H1 (cell line): ENCODE measurements at regions not wholly inside any gene's neighbourhood (a gene's known extent, or its start where the extent isn't known, plus 50 kb on each side); places are given as distances from the start of the nearest gene placed in this dataset.
A peak's percentile ranks its signal among the peaks of the same experiment; 100 is the strongest.

ENCODE experiments used
- CTCF ChIA-PET: fragments of 300-600 bp; sonication (Branson Sonifier 250); formaldehyde crosslinking; loops from one replicate; lab custom pipeline; 2021; ENCODE audit not compliant: partially characterized antibody; lab: Charles Lee
- POLR2A ChIA-PET: fragments of 300-600 bp; sonication (Branson Sonifier 250); formaldehyde crosslinking; loops from one replicate; lab custom pipeline; 2021; ENCODE audit warnings: inconsistent platforms; ENCODE audit not compliant: partially characterized antibody; lab: Charles Lee
- DNase-seq, 2 experiments: peaks; one replicate each; pipeline versions ENCODE4 v3.0.0 to v3.0.0-alpha.2; 2010 to 2022; ENCODE audit warnings: low spot score in 2 of 2, low read depth in 1 of 2, mixed read lengths in 1 of 2
- FAIRE-seq: peaks from 2 replicates; lab custom pipeline; 2011; peaks lifted over from hg19 to GRCh38; lab: Jason Lieb, UNC
- H2AFZ ChIP-seq: 2 replicates; pipeline ENCODE4 v1.8.1; 2012; ENCODE audit warnings: low read length, inconsistent platforms
- H2AK5ac ChIP-seq: 2 replicates; pipeline ENCODE4 v1.6.1; 2013; ENCODE audit warnings: low read depth, low read length
- H2BK120ac ChIP-seq: replicated peaks from 2 replicates; pipeline ENCODE3; 2013; ENCODE audit warnings: low read depth, low read length, inconsistent platforms
- H2BK12ac ChIP-seq: 2 replicates; pipeline ENCODE4 v1.6.1; 2013; ENCODE audit warnings: low read depth, low read length
- H2BK15ac ChIP-seq: 2 replicates; pipeline ENCODE4 v1.6.1; 2013; ENCODE audit warnings: low read length
- H2BK20ac ChIP-seq: 2 replicates; pipeline ENCODE4 v1.6.1; 2013; ENCODE audit warnings: low read length
- H2BK5ac ChIP-seq: 2 replicates; pipeline ENCODE4 v1.6.1; 2013; ENCODE audit warnings: low read depth, low read length
- H3K14ac ChIP-seq: 2 replicates; pipeline ENCODE4 v1.6.1; 2013; ENCODE audit warnings: inconsistent platforms; ENCODE audit not compliant: insufficient read length
- H3K18ac ChIP-seq: 2 replicates; pipeline ENCODE4 v1.6.1; 2013; ENCODE audit warnings: low read length; ENCODE audit errors: extremely low read depth
- H3K23ac ChIP-seq: 2 replicates; pipeline ENCODE4 v1.6.1; 2013; ENCODE audit warnings: inconsistent platforms; ENCODE audit not compliant: insufficient read length
- H3K23me2 ChIP-seq: 2 replicates; pipeline ENCODE4 v1.6.1; 2013; ENCODE audit warnings: low read depth, low read length
- H3K27ac ChIP-seq: 2 replicates; pipeline ENCODE4 v1.6.1; 2011; ENCODE audit warnings: low read depth, low read length, inconsistent platforms
- H3K27me3 ChIP-seq, 4 experiments: replicated peaks in 1 of 4; 1 replicate in 1 of 4; 2 replicates in 3 of 4; pipeline versions ENCODE4 v1.6.1 to v1.8.1; 2011 to 2013; ENCODE audit warnings: low read length in 3 of 4, mild to moderate bottlenecking in 3 of 4, inconsistent platforms in 2 of 4, mixed read lengths in 2 of 4, moderate library complexity in 1 of 4; ENCODE audit not compliant: control insufficient read depth in 3 of 4, insufficient read depth in 3 of 4; ENCODE audit errors: extremely low read depth in 1 of 4
- H3K36me3 ChIP-seq, 4 experiments: 2 replicates each; pipeline versions ENCODE4 v1.6.1 to v1.8.1; 2011 to 2013; ENCODE audit warnings: mild to moderate bottlenecking in 4 of 4, low read length in 3 of 4, moderate library complexity in 2 of 4, control low read depth in 1 of 4, inconsistent platforms in 1 of 4; ENCODE audit not compliant: insufficient read depth in 4 of 4, control insufficient read depth in 2 of 4
- H3K4ac ChIP-seq: replicated peaks from 2 replicates; pipeline ENCODE3; 2013; ENCODE audit warnings: low read length, low read depth, mixed read lengths, inconsistent platforms; ENCODE audit not compliant: insufficient read length
- H3K4me1 ChIP-seq, 4 experiments: replicated peaks in 1 of 4; 1 replicate in 1 of 4; 2 replicates in 3 of 4; pipeline versions ENCODE4 v1.6.1 to v1.8.1; 2011 to 2013; ENCODE audit warnings: low read length in 3 of 4, inconsistent platforms in 2 of 4, mixed read lengths in 1 of 4; ENCODE audit not compliant: insufficient read depth in 4 of 4, control insufficient read depth in 3 of 4
- H3K4me2 ChIP-seq, 2 experiments: 2 replicates each; pipeline versions ENCODE4 v1.6.1 to v1.8.1; 2011 to 2013; ENCODE audit warnings: low read depth in 2 of 2, low read length in 2 of 2, control low read depth in 1 of 2, inconsistent platforms in 1 of 2, mild to moderate bottlenecking in 1 of 2; ENCODE audit not compliant: insufficient read depth in 1 of 2
- H3K4me3 ChIP-seq, 4 experiments: fragments of 200-600, 300-600 bp in 1 of 4; sonication (generic), shearing (Covaris generic), sonication (Bioruptor Twin) in 1 of 4; 2 replicates each; pipeline versions ENCODE4 v1.5.1 to v1.8.1; 2011 to 2016; ENCODE audit warnings: low read length in 4 of 4, low read depth in 3 of 4, control low read depth in 2 of 4, inconsistent platforms in 2 of 4, mild to moderate bottlenecking in 2 of 4, mixed read lengths in 1 of 4, moderate library complexity in 1 of 4; ENCODE audit not compliant: insufficient read depth in 2 of 4; ENCODE audit errors: extremely low read depth in 1 of 4
- H3K56ac ChIP-seq: replicated peaks from 2 replicates; pipeline ENCODE3; 2013; ENCODE audit warnings: low read depth, mild to moderate bottlenecking, mixed read lengths, low read length, inconsistent platforms; ENCODE audit not compliant: insufficient read length
- H3K79me1 ChIP-seq: 2 replicates; pipeline ENCODE4 v1.6.1; 2013; ENCODE audit warnings: low read depth, low read length, control low read depth
- H3K79me2 ChIP-seq, 2 experiments: 2 replicates each; pipeline versions ENCODE4 v1.6.1 to v1.8.1; 2012 to 2013; ENCODE audit warnings: low read length in 2 of 2, mild to moderate bottlenecking in 2 of 2, inconsistent platforms in 1 of 2; ENCODE audit not compliant: insufficient read depth in 2 of 2, control insufficient read depth in 1 of 2
- H3K9ac ChIP-seq, 4 experiments: replicated peaks in 1 of 4; 1 replicate in 1 of 4; 2 replicates in 3 of 4; pipeline versions ENCODE4 v1.6.1 to v1.8.1; 2011 to 2013; ENCODE audit warnings: low read depth in 3 of 4, low read length in 3 of 4, control low read depth in 2 of 4, mild to moderate bottlenecking in 2 of 4, moderate library complexity in 2 of 4, inconsistent platforms in 1 of 4; ENCODE audit errors: extremely low read depth in 1 of 4
- H3K9me3 ChIP-seq, 2 experiments: 2 replicates each; pipeline versions ENCODE4 v1.6.1 to v1.8.1; 2012 to 2013; ENCODE audit warnings: mild to moderate bottlenecking in 2 of 2, moderate library complexity in 2 of 2, control low read depth in 1 of 2, inconsistent platforms in 1 of 2, low read depth in 1 of 2, low read length in 1 of 2, mixed read lengths in 1 of 2; ENCODE audit not compliant: insufficient read depth in 2 of 2
- H4K20me1 ChIP-seq, 2 experiments: replicated peaks in 1 of 2; 2 replicates each; pipeline versions ENCODE3 to v1.8.1; 2011 to 2013; ENCODE audit warnings: inconsistent platforms in 2 of 2, low read length in 2 of 2, mild to moderate bottlenecking in 1 of 2; ENCODE audit not compliant: insufficient read depth in 2 of 2, control insufficient read depth in 1 of 2
- H4K5ac ChIP-seq: 2 replicates; pipeline ENCODE4 v1.6.1; 2013; ENCODE audit warnings: low read length, low read depth, mixed read lengths, inconsistent platforms; ENCODE audit not compliant: insufficient read length
- H4K8ac ChIP-seq: 2 replicates; pipeline ENCODE4 v1.8.0; 2013; ENCODE audit warnings: mild to moderate bottlenecking, moderate library complexity, low read length, inconsistent platforms; ENCODE audit not compliant: insufficient read depth; ENCODE audit errors: extremely low read depth
- H4K91ac ChIP-seq: replicated peaks from 2 replicates; pipeline ENCODE3; 2013; ENCODE audit warnings: low read length, mixed read lengths, inconsistent platforms; ENCODE audit not compliant: insufficient read length
- BCL11A ChIP-seq, 2 experiments: IDR thresholded peaks; one replicate each; pipeline ENCODE4 v1.6.1; 2011; ENCODE audit warnings: low read depth in 2 of 2, low read length in 2 of 2, mild to moderate bottlenecking in 2 of 2
- CBX5 ChIP-seq: fragments of 300-800, 300-1000 bp; sonication (generic); IDR thresholded peaks from 2 replicates; pipeline ENCODE4 v1.7.1; 2016; ENCODE audit warnings: antibody characterized with exemption, low read length, low read depth
- JUN ChIP-seq: IDR thresholded peaks from 2 replicates; pipeline ENCODE4 v1.6.1; 2011; ENCODE audit warnings: low read depth, mild to moderate bottlenecking, improper control_type of control experiment, low read length
- TAF1 ChIP-seq: IDR thresholded peaks from 2 replicates; pipeline ENCODE4 v1.6.1; 2011; ENCODE audit warnings: mild to moderate bottlenecking, low read depth, low read length
- YY1 ChIP-seq: IDR thresholded peaks from 2 replicates; pipeline ENCODE4 v1.6.1; 2011; ENCODE audit warnings: low read depth, mild to moderate bottlenecking, low read length
- WGBS, 2 experiments: shearing (Covaris generic) in 1 of 2; methylation state at CpG; one replicate each; pipeline versions ENCODE4 v1.1.6 to v1.1.7; 2013 to 2015; ENCODE audit warnings: low lambda C conversion rate in 2 of 2, mixed read lengths in 2 of 2, inconsistent platforms in 1 of 2, low coverage in 1 of 2, missing lambda C conversion rate in 1 of 2; ENCODE audit not compliant: insufficient replicate concordance in 2 of 2, insufficient coverage in 1 of 2, insufficient read length in 1 of 2; ENCODE audit errors: extremely low coverage in 1 of 2, missing lambda C conversion rate in 1 of 2; 5-methylcytosine and 5-hydroxymethylcytosine counted together

GRCh38 chr22:48417225-48418070, 1410.2 kb downstream of the BRD1 start:
- Histone ChIP-seq H3K4ac (no peak overlapping the region), H3K23me2 (peaks cover 6% of the 10 kb centered on the region; the same call in 1 of the 2 replicates), H3K4me1 (peaks cover 0 to 3% (median 0%) of the 10 kb centered on the region in 4 experiments; a peak in 3 of 7 replicates), H3K79me2 (no peaks in the 10 kb centered on the region), H2AK5ac (no peak overlapping the region), H3K9me3 (no peaks in the 10 kb centered on the region), H2BK5ac (no peak overlapping the region), H4K20me1 (no peaks in the 10 kb centered on the region), H2BK120ac (no peak overlapping the region), H3K23ac (no peak overlapping the region), H3K27ac (no peak overlapping the region), H2BK20ac (no peak overlapping the region), H4K5ac (no peak overlapping the region), H3K36me3 (no peaks in the 10 kb centered on the region), H2BK15ac (no peak overlapping the region), H3K18ac (no peak overlapping the region), H3K27me3 (no peaks in the 10 kb centered on the region; a peak in 1 of 7 replicates), H2AFZ (no peak overlapping the region), H3K4me2 (no peak overlapping the region), H3K14ac (no peak overlapping the region), H3K56ac (no peak overlapping the region), H4K91ac (no peak overlapping the region), H4K8ac (peak overlapping the region; percentile 18; the same call in 1 of the 2 replicates), H3K4me3 (no peak overlapping the region), H2BK12ac (no peak overlapping the region), H3K79me1 (no peaks in the 10 kb centered on the region), H3K9ac (no peak overlapping the region)
- ChIA-PET POLR2A (interaction anchor here (0.9 kb wide), 1 partner anchor 112 kb away, joined by 3 read pairs; no protein-coding TSS in a partner anchor), CTCF (interaction anchor here (0.6 to 1.6 kb wide), 3 partner anchors 17 to 140 kb away, joined by 3 read pairs; no protein-coding TSS in a partner anchor)
- DNase-seq (no peak), FAIRE-seq (no peak)
- 91% methylated on average over 24 of the region's 24 CpGs; no CpG with 5 or more reads in 1 of the 2 experiments for WGBS, 2 experiments
- no peak for TF ChIP-seq BCL11A (IDR thresholded peaks at IDR 0.05; ENCODE audit: low read depth in 2 of 2, low read length in 2 of 2)
- TF ChIP-seq TAF1, result no peak
- TF ChIP-seq YY1, result no peak
- no peak for TF ChIP-seq JUN
- no peak for TF ChIP-seq CBX5
